ENCODE measurements at regions not wholly inside any gene's neighbourhood (a gene's known extent, or its start where the extent isn't known, plus 50 kb on each side); places are given as distances from the start of the nearest gene placed in this dataset.

GRCh38 chr9:82487935-82488312 is 499.4 kb downstream of the SPATA31D1 start:
- TF ChIP-seq CTCF (IDR thresholded peaks at IDR 0.05; ENCODE audit: borderline replicate concordance, extremely low read depth, low read length, poor library complexity, severe bottlenecking) = no peak
- no peak for TF ChIP-seq EZH2 (IDR thresholded peaks at IDR 0.05; ENCODE audit: borderline replicate concordance, low read depth, low read length, severe bottlenecking)
